HCT116 (cell line): ENCODE measurements at regions not wholly inside any gene's neighbourhood (a gene's known extent, or its start where the extent isn't known, plus 50 kb on each side); places are given as distances from the start of the nearest gene placed in this dataset.

ENCODE experiments used
- ATAC-seq: fragments of 200-7000 bp; cut with Tn5 transposase; 2 replicates; pipeline ENCODE4 v1.9.1; 2020; ENCODE audit warnings: mild to moderate bottlenecking, moderate library complexity
- BruUV-seq: library from RNA; stranded (reverse); fragments of 400-500 nt; replicated peaks from 2 replicates; lab custom pipeline; 2021; lab: Mats Ljungman, UMichigan
- CTCF ChIA-PET: fragments of 300-600 bp; sonication (Branson Sonifier 250); formaldehyde crosslinking; loops from one replicate; lab custom pipeline; 2021; ENCODE audit warnings: antibody characterized with exemption; lab: Charles Lee
- POLR2A ChIA-PET: fragments of 300-600, 350-600 bp; sonication (Branson Sonifier 250); formaldehyde crosslinking; loops from one replicate; lab custom pipeline; 2021; ENCODE audit warnings: antibody characterized with exemption; lab: Charles Lee
- RAD21 ChIA-PET, 2 experiments: fragments of 300-600 bp; sonication (Branson Sonifier 250); formaldehyde crosslinking; loops; one replicate each; lab custom pipeline; 2023; ENCODE audit warnings: low total read pairs in 2 of 2; ENCODE audit not compliant: uncharacterized antibody in 2 of 2, unreplicated experiment in 2 of 2, low non-redundant PET in 1 of 2; lab: Charles Lee
- DNase-seq: peaks from one replicate; pipeline ENCODE4 v3.0.0-alpha.2; 2010; ENCODE audit warnings: low read depth, low spot score
- H2AFZ ChIP-seq: fragments of 200-600 bp; shearing (Covaris generic), sonication (generic); 2 replicates; pipeline ENCODE4 v1.6.1; 2017; ENCODE audit warnings: low read depth, mixed run types, mixed read lengths, antibody characterized with exemption, low read length; ENCODE audit not compliant: poor library complexity, severe bottlenecking
- H3K27ac ChIP-seq: 2 replicates; pipeline ENCODE4 v1.5.1; 2012; ENCODE audit warnings: low read depth, low read length
- H3K27me3 ChIP-seq: fragments of 200-600 bp; sonication (generic); 2 replicates; pipeline ENCODE4 v1.6.1; 2016; ENCODE audit warnings: mixed run types, low read length, mixed read lengths; ENCODE audit not compliant: insufficient read depth
- H3K36me3 ChIP-seq, 2 experiments: fragments of 200-500 bp in 1 of 2; fragments of 200-600 bp in 1 of 2; sonication (Bioruptor generic) in 1 of 2; sonication (generic) in 1 of 2; 2 replicates each; pipeline versions ENCODE4 v1.5.1 to v1.6.1; 2014 to 2016; ENCODE audit warnings: low read length in 2 of 2, inconsistent platforms in 1 of 2, mixed read lengths in 1 of 2, mixed run types in 1 of 2; ENCODE audit not compliant: insufficient read depth in 2 of 2, control insufficient read depth in 1 of 2
- H3K4me1 ChIP-seq, 2 experiments: fragments of 200-600 bp in 1 of 2; sonication (generic) in 1 of 2; 2 replicates each; pipeline versions ENCODE4 v1.5.1 to v1.6.1; 2012 to 2017; ENCODE audit warnings: low read length in 2 of 2, inconsistent platforms in 1 of 2, mild to moderate bottlenecking in 1 of 2, mixed read lengths in 1 of 2, mixed run types in 1 of 2, moderate library complexity in 1 of 2; ENCODE audit not compliant: insufficient read depth in 2 of 2, control insufficient read depth in 1 of 2
- H3K4me2 ChIP-seq: fragments of 200-600 bp; sonication (generic); 2 replicates; pipeline ENCODE4 v1.6.1; 2017; ENCODE audit warnings: mixed run types, low read length, mixed read lengths
- H3K4me3 ChIP-seq, 2 experiments: fragments of 200-600 bp in 1 of 2; sonication (generic) in 1 of 2; replicated peaks in 1 of 2; 2 replicates each; pipeline ENCODE4 v1.5.1; 2011 to 2016; ENCODE audit warnings: low read length in 2 of 2, control low read depth in 1 of 2, low read depth in 1 of 2, mild to moderate bottlenecking in 1 of 2, mixed read lengths in 1 of 2, mixed run types in 1 of 2
- H3K79me2 ChIP-seq: fragments of 200-600 bp; sonication (generic); 2 replicates; pipeline ENCODE4 v1.6.1; 2017; ENCODE audit warnings: mild to moderate bottlenecking, mixed run types, low read length, moderate library complexity, mixed read lengths; ENCODE audit not compliant: insufficient read depth
- H3K9ac ChIP-seq: fragments of 200-600 bp; sonication (generic); 2 replicates; pipeline ENCODE4 v1.6.1; 2016; ENCODE audit warnings: low read length, mixed read lengths
- H3K9me2 ChIP-seq: fragments of 200-600 bp; sonication (generic), shearing (Covaris generic); 2 replicates; pipeline ENCODE4 v1.6.1; 2017; ENCODE audit warnings: mixed run types, mild to moderate bottlenecking, moderate library complexity; ENCODE audit not compliant: insufficient read depth
- H3K9me3 ChIP-seq, 2 experiments: fragments of 200-500 bp in 1 of 2; fragments of 200-600 bp in 1 of 2; sonication (Bioruptor generic) in 1 of 2; sonication (generic) in 1 of 2; 2 replicates each; pipeline ENCODE4 v1.6.1; 2014 to 2017; ENCODE audit warnings: low read length in 2 of 2, mixed read lengths in 2 of 2, inconsistent platforms in 1 of 2, low read depth in 1 of 2, mild to moderate bottlenecking in 1 of 2, mixed run types in 1 of 2, moderate library complexity in 1 of 2; ENCODE audit not compliant: control insufficient read depth in 1 of 2, insufficient read depth in 1 of 2
- H4K20me1 ChIP-seq: fragments of 200-600 bp; sonication (generic), shearing (Covaris generic); 2 replicates; pipeline ENCODE4 v1.6.1; 2017; ENCODE audit warnings: mixed run types, mild to moderate bottlenecking, moderate library complexity; ENCODE audit not compliant: insufficient read depth
- CBX3 ChIP-seq: IDR thresholded peaks from 2 replicates; pipeline ENCODE4 v1.6.1; 2012; ENCODE audit warnings: low read depth
- POLR2AphosphoS5 ChIP-seq: IDR thresholded peaks from 2 replicates; pipeline ENCODE4 v1.6.1; 2011; ENCODE audit warnings: mild to moderate bottlenecking, low read depth, low read length, moderate library complexity
- SIN3A ChIP-seq: IDR thresholded peaks from 2 replicates; pipeline ENCODE4 v1.6.1; 2012; ENCODE audit warnings: low read depth
- SRF ChIP-seq: IDR thresholded peaks from 2 replicates; pipeline ENCODE4 v1.6.1; 2012; ENCODE audit warnings: low read depth
- TCF7L2 ChIP-seq: IDR thresholded peaks from 2 replicates; pipeline ENCODE4 v1.7.0; 2011; ENCODE audit warnings: borderline replicate concordance, inconsistent platforms; ENCODE audit not compliant: insufficient read depth, insufficient read length; ENCODE audit errors: extremely low read depth
- YY1 ChIP-seq: IDR thresholded peaks from 2 replicates; pipeline ENCODE4 v1.6.1; 2011; ENCODE audit warnings: low read length, low read depth, moderate library complexity, mild to moderate bottlenecking; ENCODE audit not compliant: insufficient replicate concordance; ENCODE audit errors: extremely low read depth
- ZFX ChIP-seq: fragments of 450-650 bp; IDR thresholded peaks from 2 replicates; pipeline ENCODE4 v1.6.1; 2017
- intact Hi-C: fragments of 100-400 bp; cut with micrococcal nuclease; formaldehyde crosslinking; loops from 2 replicates; pipeline ENCODE4 v1.10.0; 2022
- TF ChIP-seq, protein P1 (sequence below), 3 experiments: fragments of 200-600 bp in 1 of 3; sonication (generic) in 1 of 3; IDR thresholded peaks in 2 of 3; conservative IDR thresholded peaks in 1 of 3; 2 replicates each; pipeline ENCODE4 v1.5.1; 2012 to 2017; ENCODE audit warnings: low read depth in 2 of 3, low read length in 2 of 3, antibody characterized with exemption in 1 of 3, borderline replicate concordance in 1 of 3, control low read depth in 1 of 3, mild to moderate bottlenecking in 1 of 3, mixed read lengths in 1 of 3, mixed run types in 1 of 3, moderate library complexity in 1 of 3; ENCODE audit not compliant: insufficient read depth in 1 of 3

DNA sequence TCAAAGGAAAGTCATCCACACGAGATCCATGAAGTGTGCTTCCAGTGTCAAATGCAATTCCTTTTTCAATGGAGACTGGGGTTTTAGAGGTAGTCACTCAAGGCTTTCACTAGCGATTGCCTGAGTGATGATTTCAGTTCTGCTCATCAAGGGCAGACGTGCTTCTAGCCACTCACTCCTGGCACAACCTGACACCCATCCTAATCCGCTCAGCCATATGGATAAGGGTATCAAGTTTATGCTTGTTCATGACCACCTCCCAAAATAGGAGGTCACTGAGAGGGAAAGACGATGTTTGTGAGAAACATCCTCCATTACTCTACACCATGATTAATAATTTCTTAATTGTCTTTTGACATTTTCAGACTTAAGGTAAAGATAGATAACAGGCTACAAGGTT is 91.3 kb upstream of the HEY2 start (continued):
- no peak for TF ChIP-seq CBX3
- no peak for TF ChIP-seq POLR2AphosphoS5
- TF ChIP-seq, protein P1, sequence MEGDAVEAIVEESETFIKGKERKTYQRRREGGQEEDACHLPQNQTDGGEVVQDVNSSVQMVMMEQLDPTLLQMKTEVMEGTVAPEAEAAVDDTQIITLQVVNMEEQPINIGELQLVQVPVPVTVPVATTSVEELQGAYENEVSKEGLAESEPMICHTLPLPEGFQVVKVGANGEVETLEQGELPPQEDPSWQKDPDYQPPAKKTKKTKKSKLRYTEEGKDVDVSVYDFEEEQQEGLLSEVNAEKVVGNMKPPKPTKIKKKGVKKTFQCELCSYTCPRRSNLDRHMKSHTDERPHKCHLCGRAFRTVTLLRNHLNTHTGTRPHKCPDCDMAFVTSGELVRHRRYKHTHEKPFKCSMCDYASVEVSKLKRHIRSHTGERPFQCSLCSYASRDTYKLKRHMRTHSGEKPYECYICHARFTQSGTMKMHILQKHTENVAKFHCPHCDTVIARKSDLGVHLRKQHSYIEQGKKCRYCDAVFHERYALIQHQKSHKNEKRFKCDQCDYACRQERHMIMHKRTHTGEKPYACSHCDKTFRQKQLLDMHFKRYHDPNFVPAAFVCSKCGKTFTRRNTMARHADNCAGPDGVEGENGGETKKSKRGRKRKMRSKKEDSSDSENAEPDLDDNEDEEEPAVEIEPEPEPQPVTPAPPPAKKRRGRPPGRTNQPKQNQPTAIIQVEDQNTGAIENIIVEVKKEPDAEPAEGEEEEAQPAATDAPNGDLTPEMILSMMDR (IDR thresholded peaks at IDR 0.05 in 2 of 3, conservative IDR thresholded peaks at IDR 0.05 in 1 of 3; ENCODE audit: borderline replicate concordance in 1 of 3, insufficient read depth in 1 of 3, low read depth in 2 of 3, low read length in 2 of 3) = no peak
- no peak for TF ChIP-seq TCF7L2
- no peak for TF ChIP-seq SIN3A
- TF ChIP-seq SRF = no peak
- TF ChIP-seq YY1 = no peak
- TF ChIP-seq, all 23 proteins: peak for 0

DNA sequence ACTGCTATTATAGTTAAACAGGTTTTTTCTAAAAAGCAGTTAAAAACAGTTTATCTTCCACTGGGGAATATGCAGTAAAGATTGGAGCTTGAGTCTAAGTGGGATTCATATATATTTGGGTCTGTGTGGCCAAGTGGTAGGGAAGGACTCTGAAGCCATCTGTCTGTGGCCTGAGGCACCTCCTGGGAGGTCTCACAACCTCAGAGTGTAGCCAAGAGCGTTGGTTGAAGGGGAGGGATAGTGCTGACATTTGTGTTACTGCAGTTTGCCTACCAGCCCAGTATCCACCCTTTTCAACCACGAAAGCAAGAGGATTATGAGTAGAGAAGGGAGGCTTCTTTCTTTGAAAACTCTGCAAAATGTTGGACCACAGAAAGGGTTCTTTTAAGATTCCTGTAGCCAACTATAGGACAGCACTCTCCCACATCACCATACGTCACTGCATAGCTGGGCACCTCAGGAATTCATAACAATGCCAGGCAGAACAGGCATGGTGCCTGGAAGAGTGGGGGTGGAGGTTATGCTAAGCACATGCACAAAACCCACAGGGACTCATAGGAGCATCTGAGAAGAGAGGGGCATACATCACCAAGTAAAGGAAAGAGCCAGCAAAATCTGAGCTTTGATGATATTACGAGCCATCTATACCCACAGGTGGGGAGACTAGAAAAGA is 90.5 kb upstream of the HEY2 start:
- Histone ChIP-seq H3K4me1 (no peaks in the 10 kb centered on the region), H3K79me2 (no peaks in the 10 kb centered on the region), H3K9me2 (no peaks in the 10 kb centered on the region), H4K20me1 (no peaks in the 10 kb centered on the region; the same call in 1 of the 2 replicates), H3K27me3 (peaks cover 43% of the 10 kb centered on the region), H3K27ac (no peak overlapping the region), H3K36me3 (no peaks in the 10 kb centered on the region), H3K4me3 (no peak overlapping the region), H2AFZ (no peak overlapping the region), H3K9ac (no peak overlapping the region), H3K4me2 (no peak overlapping the region), H3K9me3 (no peaks in the 10 kb centered on the region)
- TF ChIP-seq ZFX = no peak
- intact Hi-C loops = no loop called here
- DNase-seq = no peak
- BruUV-seq = no TSS peak
- RAD21 ChIA-PET = no interaction called here
- ATAC-seq = no peak
- POLR2A ChIA-PET = no interaction called here
- CTCF ChIA-PET = no interaction called here
